H9 (cell line): ENCODE measurements at regions not wholly inside any gene's neighbourhood (a gene's known extent, or its start where the extent isn't known, plus 50 kb on each side); places are given as distances from the start of the nearest gene placed in this dataset.

Source experiments
- DNase-seq: peaks from one replicate; pipeline ENCODE4 v3.0.0-alpha.2; 2017
- H2AFZ ChIP-seq: one replicate; pipeline ENCODE4 v1.6.1; 2013; ENCODE audit warnings: mild to moderate bottlenecking, low read length, control low read depth, moderate library complexity
- H2AK5ac ChIP-seq: 2 replicates; pipeline ENCODE4 v1.6.1; 2013; ENCODE audit warnings: low read length, control low read depth, mixed read lengths; ENCODE audit not compliant: insufficient read length
- H2BK120ac ChIP-seq: one replicate; pipeline ENCODE4 v1.6.1; 2013; ENCODE audit warnings: low read depth, mild to moderate bottlenecking, low read length, control low read depth, inconsistent platforms; ENCODE audit not compliant: poor library complexity, severe bottlenecking
- H2BK12ac ChIP-seq: 2 replicates; pipeline ENCODE4 v1.6.1; 2013; ENCODE audit warnings: low read length, control low read depth, mixed read lengths, low read depth; ENCODE audit not compliant: insufficient read length
- H2BK15ac ChIP-seq: 2 replicates; pipeline ENCODE4 v1.6.1; 2013; ENCODE audit warnings: low read depth, low read length, control low read depth
- H2BK20ac ChIP-seq: one replicate; pipeline ENCODE4 v1.6.1; 2013; ENCODE audit warnings: low read depth, mild to moderate bottlenecking, low read length, control low read depth, inconsistent platforms; ENCODE audit not compliant: poor library complexity, severe bottlenecking
- H2BK5ac ChIP-seq: 2 replicates; pipeline ENCODE4 v1.6.1; 2013; ENCODE audit warnings: low read length, control low read depth, mixed read lengths; ENCODE audit not compliant: insufficient read length
- H3K14ac ChIP-seq: 2 replicates; pipeline ENCODE4 v1.6.1; 2013; ENCODE audit warnings: low read length, control low read depth; ENCODE audit not compliant: insufficient read depth
- H3K18ac ChIP-seq: 2 replicates; pipeline ENCODE4 v1.6.1; 2013; ENCODE audit warnings: low read depth, mild to moderate bottlenecking, mixed read lengths, low read length, control low read depth; ENCODE audit not compliant: insufficient read length
- H3K23ac ChIP-seq: 2 replicates; pipeline ENCODE4 v1.6.1; 2013; ENCODE audit warnings: low read length, control low read depth, mixed read lengths, low read depth; ENCODE audit not compliant: insufficient read length
- H3K23me2 ChIP-seq: 2 replicates; pipeline ENCODE4 v1.6.1; 2013; ENCODE audit warnings: low read depth, mild to moderate bottlenecking, mixed read lengths, low read length, control low read depth; ENCODE audit not compliant: insufficient read length, poor library complexity, severe bottlenecking
- H3K27ac ChIP-seq: 2 replicates; pipeline ENCODE4 v1.5.1; 2013; ENCODE audit warnings: low read length, control low read depth, mixed read lengths, low read depth; ENCODE audit not compliant: insufficient read length
- H3K27me3 ChIP-seq: 2 replicates; pipeline ENCODE4 v1.6.1; 2013; ENCODE audit warnings: low read length, control low read depth, inconsistent platforms; ENCODE audit not compliant: insufficient read depth
- H3K4ac ChIP-seq: 2 replicates; pipeline ENCODE4 v1.6.1; 2013; ENCODE audit warnings: low read depth, mild to moderate bottlenecking, control low read depth, inconsistent platforms, low read length, moderate library complexity
- H3K4me1 ChIP-seq: 2 replicates; pipeline ENCODE4 v1.6.1; 2013; ENCODE audit warnings: low read length, control low read depth, inconsistent platforms; ENCODE audit not compliant: insufficient read depth
- H3K4me2 ChIP-seq: 2 replicates; pipeline ENCODE4 v1.6.1; 2013; ENCODE audit warnings: low read length, control low read depth, mixed read lengths; ENCODE audit not compliant: insufficient read length, insufficient read depth
- H3K56ac ChIP-seq: 2 replicates; pipeline ENCODE4 v1.6.1; 2013; ENCODE audit warnings: low read depth, mild to moderate bottlenecking, mixed read lengths, low read length, control low read depth; ENCODE audit not compliant: insufficient read length
- H3K79me1 ChIP-seq: 2 replicates; pipeline ENCODE4 v1.6.1; 2013; ENCODE audit warnings: low read depth, mild to moderate bottlenecking, moderate library complexity, low read length, control low read depth, inconsistent platforms; ENCODE audit not compliant: insufficient read depth, poor library complexity, severe bottlenecking
- H3K79me2 ChIP-seq: 2 replicates; pipeline ENCODE4 v1.6.1; 2013; ENCODE audit warnings: low read length, control low read depth, inconsistent platforms; ENCODE audit not compliant: insufficient read depth
- H3K9ac ChIP-seq: 2 replicates; pipeline ENCODE4 v1.6.1; 2013; ENCODE audit warnings: low read length, control low read depth, mixed read lengths; ENCODE audit not compliant: insufficient read length; ENCODE audit errors: extremely low read depth
- H3K9me3 ChIP-seq: one replicate; pipeline ENCODE4 v1.6.1; 2013; ENCODE audit warnings: low read depth, low read length, inconsistent platforms; ENCODE audit not compliant: control insufficient read depth
- H3T11ph ChIP-seq: one replicate; pipeline ENCODE4 v1.6.1; 2013; ENCODE audit warnings: mild to moderate bottlenecking, low read length, control low read depth, inconsistent platforms
- H4K20me1 ChIP-seq: one replicate; pipeline ENCODE4 v1.6.1; 2013; ENCODE audit not compliant: control insufficient read depth, insufficient read length, insufficient read depth
- H4K5ac ChIP-seq: 2 replicates; pipeline ENCODE4 v1.6.1; 2013; ENCODE audit warnings: low read depth, mild to moderate bottlenecking, mixed read lengths, low read length, control low read depth; ENCODE audit not compliant: insufficient read length
- H4K8ac ChIP-seq: replicated peaks from 2 replicates; pipeline ENCODE4 v1.6.1; 2013; ENCODE audit warnings: low read length, control low read depth, mixed read lengths, low read depth; ENCODE audit not compliant: insufficient read length
- H4K91ac ChIP-seq: 2 replicates; pipeline ENCODE4 v1.6.1; 2013; ENCODE audit warnings: low read depth, mild to moderate bottlenecking, moderate library complexity, mixed read lengths, low read length, control low read depth; ENCODE audit not compliant: insufficient read length
- H3K27ac Mint-ChIP-seq, 3 experiments: 2 replicates in 2 of 3; 3 replicates in 1 of 3; pipeline ENCODE4 v1.8.0; 2020 to 2021; ENCODE audit warnings: mixed read lengths in 3 of 3, mild to moderate bottlenecking in 1 of 3, moderate library complexity in 1 of 3
- H3K27me3 Mint-ChIP-seq: 2 replicates; pipeline ENCODE4 v1.8.0; 2021; ENCODE audit warnings: low read depth, mild to moderate bottlenecking, moderate library complexity, mixed read lengths
- H3K36me3 Mint-ChIP-seq, 3 experiments: 2 replicates in 2 of 3; 3 replicates in 1 of 3; pipeline ENCODE4 v1.8.0; 2020 to 2021; ENCODE audit warnings: low read depth in 3 of 3, mixed read lengths in 3 of 3; ENCODE audit not compliant: insufficient read depth in 1 of 3
- H3K4me1 Mint-ChIP-seq, 2 experiments: 2 replicates each; pipeline ENCODE4 v1.8.0; 2020; ENCODE audit warnings: mixed read lengths in 2 of 2
- H3K4me3 Mint-ChIP-seq, 2 experiments: 2 replicates in 1 of 2; 3 replicates in 1 of 2; pipeline ENCODE4 v1.8.0; 2020 to 2021; ENCODE audit warnings: mild to moderate bottlenecking in 2 of 2, mixed read lengths in 2 of 2, moderate library complexity in 1 of 2
- H3K9me3 Mint-ChIP-seq, 2 experiments: 2 replicates in 1 of 2; 3 replicates in 1 of 2; pipeline ENCODE4 v1.8.0; 2020; ENCODE audit warnings: mild to moderate bottlenecking in 2 of 2, mixed read lengths in 2 of 2, moderate library complexity in 1 of 2
- WGBS: extraction: QIAGEN DNeasy Blood & Tissue Kit; methylation state at CpG from one replicate; pipeline ENCODE4 v1.1.7; 2013; ENCODE audit warnings: missing lambda C conversion rate, low lambda C conversion rate, mixed read lengths; ENCODE audit not compliant: insufficient read length; ENCODE audit errors: extremely low coverage; 5-methylcytosine and 5-hydroxymethylcytosine counted together
- TF ChIP-seq, protein P1 (sequence below): fragments of 200-600 bp; sonication (generic); conservative IDR thresholded peaks from 3 replicates; pipeline ENCODE4 v1.8.0; 2021; ENCODE audit warnings: antibody characterized with exemption, mild to moderate bottlenecking

DNA sequence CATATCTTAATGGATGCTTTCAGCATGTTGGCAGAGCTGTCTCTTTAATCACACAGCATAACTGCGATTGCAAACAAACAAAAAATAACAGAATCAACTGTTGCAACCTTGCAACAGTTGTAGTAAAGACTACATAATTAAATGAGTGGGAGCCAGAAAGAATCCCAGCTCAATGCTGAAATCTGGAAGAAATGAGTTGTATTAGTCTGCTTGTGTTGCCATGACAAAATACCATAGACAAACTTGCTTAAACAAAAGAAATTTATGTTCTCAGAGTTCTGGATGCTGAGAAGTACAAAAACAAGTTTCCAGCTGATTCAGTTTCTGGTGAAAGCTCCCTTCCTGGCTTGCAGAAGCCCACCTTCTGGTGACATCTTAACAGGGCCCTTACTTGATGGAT, 260.9 kb upstream of the TUSC1 start:
- H2BK120ac ChIP-seq, result no peak overlapping the region
- no CpG with 5 or more reads among the region's 1 CpG for WGBS
- no peaks in the 10 kb centered on the region for H3K79me2 ChIP-seq

More for the DNA sequence above, 260.9 kb upstream of the TUSC1 start:
- no peak overlapping the region for H3K4me2 ChIP-seq
- no peaks in the 10 kb centered on the region for H3K79me1 ChIP-seq
- Mint-ChIP-seq H3K9me3 (peaks cover 7 to 11% of the 10 kb centered on the region in 2 experiments), H3K36me3 (peaks cover 5 to 15% (median 5%) of the 10 kb centered on the region in 3 experiments), H3K27me3 (no peaks in the 10 kb centered on the region), H3K4me1 (peaks cover 0 to 3% of the 10 kb centered on the region in 2 experiments; a peak in 1 of 4 replicates), H3K27ac (no peak overlapping the region; a peak in 1 of 7 replicates), H3K4me3 (no peak overlapping the region)
- H4K20me1 ChIP-seq, result no peaks in the 10 kb centered on the region
- H3K23ac ChIP-seq, result no peak overlapping the region
- no peak overlapping the region for H3K18ac ChIP-seq
- no peak overlapping the region for H3K56ac ChIP-seq
- H4K5ac ChIP-seq, result no peak overlapping the region
- no peak overlapping the region for H2AK5ac ChIP-seq
- H2BK5ac ChIP-seq, result no peak overlapping the region
- H2BK20ac ChIP-seq, result no peak overlapping the region
- H2BK15ac ChIP-seq, result no peak overlapping the region
- DNase-seq, result no peak
- H3K9ac ChIP-seq, result no peak overlapping the region
- H3K9me3 ChIP-seq, result no peaks in the 10 kb centered on the region
- H2BK12ac ChIP-seq, result no peak overlapping the region
- H3K27me3 ChIP-seq, result no peaks in the 10 kb centered on the region
- TF ChIP-seq, protein P1, sequence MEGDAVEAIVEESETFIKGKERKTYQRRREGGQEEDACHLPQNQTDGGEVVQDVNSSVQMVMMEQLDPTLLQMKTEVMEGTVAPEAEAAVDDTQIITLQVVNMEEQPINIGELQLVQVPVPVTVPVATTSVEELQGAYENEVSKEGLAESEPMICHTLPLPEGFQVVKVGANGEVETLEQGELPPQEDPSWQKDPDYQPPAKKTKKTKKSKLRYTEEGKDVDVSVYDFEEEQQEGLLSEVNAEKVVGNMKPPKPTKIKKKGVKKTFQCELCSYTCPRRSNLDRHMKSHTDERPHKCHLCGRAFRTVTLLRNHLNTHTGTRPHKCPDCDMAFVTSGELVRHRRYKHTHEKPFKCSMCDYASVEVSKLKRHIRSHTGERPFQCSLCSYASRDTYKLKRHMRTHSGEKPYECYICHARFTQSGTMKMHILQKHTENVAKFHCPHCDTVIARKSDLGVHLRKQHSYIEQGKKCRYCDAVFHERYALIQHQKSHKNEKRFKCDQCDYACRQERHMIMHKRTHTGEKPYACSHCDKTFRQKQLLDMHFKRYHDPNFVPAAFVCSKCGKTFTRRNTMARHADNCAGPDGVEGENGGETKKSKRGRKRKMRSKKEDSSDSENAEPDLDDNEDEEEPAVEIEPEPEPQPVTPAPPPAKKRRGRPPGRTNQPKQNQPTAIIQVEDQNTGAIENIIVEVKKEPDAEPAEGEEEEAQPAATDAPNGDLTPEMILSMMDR, result no peak
- H3K27ac ChIP-seq, result no peak overlapping the region
- H3K4ac ChIP-seq, result no peak overlapping the region
- H3T11ph ChIP-seq, result no peak overlapping the region
- no peak overlapping the region for H3K14ac ChIP-seq
- H3K4me1 ChIP-seq, result no peaks in the 10 kb centered on the region
- no peak overlapping the region for H4K91ac ChIP-seq
- no peaks in the 10 kb centered on the region for H3K23me2 ChIP-seq
- no peak overlapping the region for H2AFZ ChIP-seq
- no peak overlapping the region for H4K8ac ChIP-seq
